GM19467 (cell line): ENCODE measurements at regions not wholly inside any gene's neighbourhood (a gene's known extent, or its start where the extent isn't known, plus 50 kb on each side); places are given as distances from the start of the nearest gene placed in this dataset.

Experiments used
- ATAC-seq: cut with Tn5 transposase; IDR thresholded peaks from one replicate; pipeline ENCODE4 v1.9.1; 2021; ENCODE audit warnings: mild to moderate bottlenecking, moderate library complexity; ENCODE audit not compliant: unreplicated experiment

DNA sequence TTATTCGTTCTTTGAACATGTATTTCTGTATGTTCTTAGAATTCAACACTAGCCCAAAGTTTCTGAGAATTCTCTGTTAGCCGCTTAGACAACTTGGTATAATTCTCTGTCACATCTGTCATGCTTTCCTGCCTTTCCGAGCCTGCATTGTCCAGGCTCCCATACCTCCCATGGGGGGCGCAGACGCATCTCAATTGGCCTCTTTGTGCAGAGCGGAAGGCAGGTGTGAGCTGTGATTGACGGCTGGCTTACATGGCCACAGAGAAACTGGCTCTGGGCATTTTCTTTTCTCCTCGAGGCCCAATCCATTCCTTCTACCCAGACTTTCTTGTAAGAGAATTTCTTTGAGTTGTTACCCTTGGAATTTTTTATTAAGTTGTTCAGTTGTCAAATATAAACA lies 132.7 kb upstream of the SESN3 start:
- ATAC-seq = no peak

DNA sequence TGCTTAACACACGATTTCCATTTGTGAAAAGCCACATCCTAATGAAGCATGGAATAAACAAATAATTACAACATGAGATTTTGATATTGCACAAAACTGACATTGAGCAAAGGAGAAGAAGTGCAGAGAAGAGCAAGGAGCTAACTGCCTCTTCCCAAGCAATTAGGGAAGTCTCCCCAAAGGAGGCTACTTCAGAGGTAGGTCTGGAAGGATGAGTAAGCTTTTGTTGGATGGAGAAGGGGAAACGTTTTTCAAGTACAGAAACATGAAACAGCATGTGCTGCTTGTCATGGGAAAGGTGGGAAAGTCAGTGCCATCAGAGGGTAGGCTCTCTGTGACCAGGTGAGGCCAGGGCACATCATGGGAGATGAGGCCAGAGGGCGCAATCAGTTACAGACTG lies 132.2 kb upstream of the SESN3 start:
- ATAC-seq = no peak

DNA sequence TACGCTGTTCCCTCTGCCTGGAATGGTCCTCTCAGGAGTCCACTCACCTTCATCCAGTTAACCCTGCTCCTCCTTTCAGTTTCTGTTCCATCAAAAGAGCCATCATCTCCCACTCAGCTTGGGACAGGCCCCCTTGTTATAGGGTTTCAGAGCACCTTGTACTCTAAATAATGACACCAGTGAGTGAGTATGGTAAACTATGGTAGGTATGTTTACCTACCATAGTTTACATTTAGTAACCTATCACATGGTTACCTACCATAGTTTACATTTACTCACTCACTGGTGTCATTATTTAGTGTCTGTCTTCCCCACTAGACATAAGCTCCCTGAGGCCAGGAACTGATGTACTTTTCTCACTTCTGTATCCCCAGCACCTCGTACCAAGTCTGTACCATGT lies 130.2 kb upstream of the SESN3 start:
- no peak for ATAC-seq

DNA sequence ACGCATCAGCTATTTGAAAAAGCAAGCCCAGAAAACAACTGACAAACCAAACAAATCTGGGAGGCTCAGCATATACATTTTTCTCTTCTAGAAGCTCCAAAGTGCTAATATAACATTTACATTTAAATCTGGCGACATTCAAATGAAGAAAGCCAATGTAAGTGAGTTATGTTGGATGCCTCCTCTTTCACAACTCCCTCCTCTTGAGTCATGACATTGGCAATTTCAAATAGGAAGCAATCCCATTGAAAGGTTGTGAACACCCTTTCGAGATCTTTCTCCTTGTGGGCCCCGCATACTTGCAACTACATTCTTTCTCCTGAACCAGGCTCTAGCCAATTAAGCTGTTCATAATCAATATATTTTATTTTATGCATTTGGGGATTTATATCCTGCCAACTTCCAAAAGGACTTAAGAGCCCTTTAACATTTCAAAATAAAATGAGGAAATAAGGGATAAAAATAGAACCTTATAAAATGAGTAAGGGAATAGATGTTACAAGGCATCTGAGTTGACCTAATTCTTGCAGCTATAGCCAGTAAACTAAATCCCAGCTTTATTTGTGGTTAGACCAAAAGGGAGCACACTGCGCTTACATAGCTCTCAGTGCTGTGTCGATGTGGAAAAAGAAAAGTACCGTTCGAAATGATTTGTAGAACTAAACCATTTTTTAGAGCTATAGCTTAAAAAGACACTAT lies 129.5 kb upstream of the SESN3 start:
- ATAC-seq = no peak

DNA sequence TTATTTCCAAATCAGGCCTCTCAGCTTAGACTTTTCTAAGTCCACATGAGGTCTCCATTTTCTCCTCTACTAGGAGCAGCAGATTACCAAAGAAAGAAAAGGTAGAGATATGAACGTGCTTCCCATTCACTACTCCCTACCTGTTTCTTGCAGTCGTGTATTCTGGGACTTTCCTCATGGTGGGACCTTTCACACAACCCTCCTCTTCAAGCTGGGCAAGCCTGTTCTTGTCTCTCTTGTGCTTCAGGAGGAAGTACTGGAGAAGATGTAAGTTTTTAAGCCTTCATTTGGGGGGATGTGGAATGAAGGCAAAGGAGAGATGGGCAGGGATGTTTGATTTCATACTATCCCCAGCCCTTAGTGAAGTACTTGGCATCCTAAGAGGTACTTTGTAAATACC lies 128.8 kb upstream of the SESN3 start:
- no peak for ATAC-seq

DNA sequence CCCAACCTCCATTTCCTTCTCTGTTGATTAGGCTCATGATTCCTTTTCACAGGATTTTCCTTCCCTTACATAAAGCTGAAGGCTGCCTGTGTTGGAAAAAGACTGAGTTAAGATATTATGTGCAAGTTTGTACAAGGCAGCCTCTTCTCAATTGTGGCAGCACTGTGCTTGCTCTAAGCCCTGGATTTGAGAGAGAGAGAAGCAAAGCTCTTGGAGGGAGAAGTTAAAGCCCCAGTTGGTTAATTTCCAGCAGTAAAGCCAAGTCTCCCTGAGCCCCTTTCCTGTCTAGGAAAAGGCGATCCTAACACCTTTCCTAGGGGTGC lies 128.3 kb upstream of the SESN3 start:
- ATAC-seq = no peak

DNA sequence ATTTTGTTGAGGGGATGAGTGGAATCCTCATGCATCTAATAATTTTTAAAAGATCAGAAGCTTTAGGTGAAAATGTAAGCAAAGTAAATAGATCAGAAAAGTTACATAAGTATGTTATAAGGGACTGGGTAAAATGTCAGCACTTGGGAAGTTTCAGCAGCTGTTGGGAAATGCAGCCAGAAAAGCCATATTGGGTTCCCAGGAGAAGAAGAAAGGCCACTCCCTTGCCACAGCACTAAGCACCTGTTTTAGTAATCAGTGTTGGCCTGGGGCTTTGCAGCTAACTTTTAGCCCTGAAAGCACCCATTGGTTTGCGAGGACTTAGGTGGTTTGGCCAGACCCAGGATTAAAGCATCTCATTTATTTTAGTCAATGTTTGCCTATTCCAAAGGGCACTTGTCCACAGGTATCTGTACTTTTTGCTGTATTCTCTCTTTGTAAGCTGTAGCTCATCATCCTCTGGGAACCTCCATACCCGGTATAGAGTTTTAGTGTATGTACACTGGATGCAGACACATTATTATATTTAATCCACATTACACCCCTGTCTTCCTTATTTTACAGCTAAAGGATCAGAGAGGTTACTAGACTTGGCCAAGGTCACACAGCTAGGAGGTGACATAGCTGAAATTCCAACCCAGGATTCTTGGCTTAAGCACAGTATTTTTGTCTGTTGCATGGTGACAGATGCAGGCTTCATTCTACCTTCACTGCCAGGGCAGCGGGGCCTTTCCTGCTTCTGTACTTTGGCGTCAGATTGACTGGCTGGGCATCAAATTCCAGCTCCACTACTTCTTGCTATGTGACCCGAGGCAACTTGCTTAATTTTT lies 127.7 kb upstream of the SESN3 start:
- ATAC-seq = no peak

DNA sequence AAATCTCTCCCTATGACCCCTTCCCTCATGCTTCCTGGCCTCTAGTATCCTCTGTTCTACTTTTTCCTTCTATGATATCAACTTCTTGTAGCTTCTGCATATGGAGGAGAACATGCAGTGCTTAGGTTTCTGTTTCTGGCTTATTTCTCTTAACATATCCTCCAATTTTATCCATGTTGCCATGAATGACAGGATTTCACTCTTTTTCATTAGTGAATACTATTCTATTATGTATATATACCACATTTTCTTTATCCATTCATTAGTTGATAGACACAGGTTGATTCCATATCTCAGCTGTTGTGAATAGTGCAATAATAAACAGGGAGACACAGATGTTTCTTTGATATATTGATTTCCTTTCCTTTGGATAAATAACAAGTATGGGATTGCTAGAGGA lies 123.3 kb upstream of the SESN3 start:
- ATAC-seq = no peak

DNA sequence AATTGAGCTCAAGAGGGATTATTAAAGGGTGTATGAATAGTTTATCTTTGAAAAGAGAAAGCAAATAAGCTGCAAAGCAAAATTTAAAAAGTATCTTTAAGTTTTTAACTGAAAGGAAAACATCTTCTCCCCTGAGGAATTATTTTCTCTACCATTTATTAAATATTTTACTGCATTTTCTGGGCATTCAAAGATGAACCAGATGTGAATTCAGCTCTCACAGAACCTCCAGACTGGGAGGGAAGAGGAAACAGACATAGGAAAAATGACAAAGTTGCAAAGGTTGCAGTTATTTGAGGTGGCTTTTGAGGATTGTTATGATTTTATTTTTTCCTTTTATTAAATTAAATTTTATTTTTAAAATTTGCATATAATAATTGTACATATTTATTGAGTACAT lies 122.7 kb upstream of the SESN3 start:
- no peak for ATAC-seq

DNA sequence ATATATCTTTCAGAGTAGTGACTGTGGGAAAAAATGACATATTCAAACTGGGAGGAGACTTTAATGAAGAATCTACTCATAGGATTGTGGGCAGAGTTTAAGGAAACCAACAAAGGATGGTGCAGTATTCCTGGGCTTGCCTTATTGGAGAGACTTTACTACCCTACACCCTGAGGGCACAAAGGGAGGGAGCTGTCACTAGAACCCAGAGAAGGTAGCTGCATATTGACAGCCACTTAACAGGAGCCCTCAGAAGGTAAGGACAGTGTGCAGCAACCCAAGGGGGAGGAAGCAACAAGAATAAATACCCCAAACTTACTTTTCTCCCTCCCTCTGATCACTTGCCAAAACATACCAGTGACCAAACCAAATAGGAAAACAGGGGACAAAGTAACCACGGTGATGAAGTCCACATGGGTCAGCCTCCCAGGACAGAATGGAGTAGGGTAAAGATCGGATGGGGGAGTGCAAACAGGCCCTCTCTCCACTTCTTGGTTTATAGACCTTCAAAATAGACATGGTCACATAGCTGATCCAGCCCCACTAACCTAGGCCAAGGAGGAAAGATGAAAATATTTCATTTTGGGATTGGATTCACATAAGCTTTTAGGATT lies 121.8 kb upstream of the SESN3 start:
- no peak for ATAC-seq

DNA sequence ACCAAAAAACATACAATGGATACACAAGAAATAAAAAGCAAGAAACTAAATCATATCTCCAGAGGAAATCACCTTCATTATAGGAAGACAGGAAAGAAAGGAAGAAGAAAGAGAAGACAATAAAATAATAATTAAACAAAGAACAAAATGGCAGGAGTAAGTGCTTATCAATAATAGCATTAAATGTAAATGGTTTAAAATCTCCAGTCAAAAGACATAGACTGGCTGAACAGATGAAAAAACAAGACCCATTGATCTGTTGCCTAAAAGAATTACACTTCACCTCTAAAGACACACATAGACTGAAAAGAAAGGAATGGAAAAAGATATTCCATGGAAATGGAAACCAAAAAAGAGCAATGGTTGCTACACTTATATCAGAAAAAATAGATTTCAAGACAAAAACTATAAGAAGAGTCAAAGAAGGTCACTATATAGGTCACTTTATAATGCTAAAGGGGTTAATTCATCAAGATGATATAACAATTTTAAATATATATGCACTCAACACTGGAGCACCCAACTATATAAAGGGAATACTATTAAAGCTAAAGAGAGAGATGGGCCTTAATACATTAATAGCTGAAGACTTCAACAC lies 118.4 kb upstream of the SESN3 start:
- no peak for ATAC-seq

DNA sequence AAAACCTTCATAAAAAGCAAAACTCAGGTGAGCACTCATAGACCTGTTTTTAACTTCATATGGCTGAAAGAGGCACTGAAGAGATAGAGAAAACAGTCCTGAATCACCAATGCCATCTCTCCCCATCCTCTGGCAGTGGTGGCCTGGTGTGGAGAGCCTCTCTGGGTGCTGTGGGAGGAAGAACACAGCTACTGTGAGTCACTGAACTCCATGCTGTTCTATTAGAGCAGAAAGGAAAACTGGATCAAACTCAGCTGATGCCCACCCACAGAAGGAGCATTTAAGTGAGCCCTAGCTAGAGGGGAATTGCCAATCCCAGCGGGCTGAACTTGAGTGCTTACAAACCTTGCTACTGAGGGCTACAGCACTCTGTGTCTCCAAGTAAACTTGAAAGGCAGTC lies 115.3 kb upstream of the SESN3 start:
- ATAC-seq = no peak

DNA sequence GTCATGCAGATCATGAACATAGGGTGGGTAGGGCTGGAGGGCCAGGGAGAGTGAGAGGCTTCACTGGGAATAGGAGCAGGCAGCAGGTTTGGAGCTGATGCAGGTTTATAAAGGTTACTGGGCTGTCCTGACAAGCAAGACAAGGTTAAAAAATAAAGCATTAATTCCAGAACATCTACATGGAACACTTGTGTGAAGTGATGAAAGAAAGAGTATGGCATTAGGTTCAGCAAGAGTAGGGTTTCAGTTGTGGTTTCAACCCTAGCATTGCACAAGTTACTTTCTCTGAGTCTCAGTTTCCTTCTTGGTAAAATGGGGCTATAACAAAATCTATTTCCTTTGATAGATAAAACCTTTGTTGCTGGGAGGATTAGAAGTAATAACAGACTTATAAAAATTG lies 114.6 kb upstream of the SESN3 start:
- peak; percentile 70 for ATAC-seq

DNA sequence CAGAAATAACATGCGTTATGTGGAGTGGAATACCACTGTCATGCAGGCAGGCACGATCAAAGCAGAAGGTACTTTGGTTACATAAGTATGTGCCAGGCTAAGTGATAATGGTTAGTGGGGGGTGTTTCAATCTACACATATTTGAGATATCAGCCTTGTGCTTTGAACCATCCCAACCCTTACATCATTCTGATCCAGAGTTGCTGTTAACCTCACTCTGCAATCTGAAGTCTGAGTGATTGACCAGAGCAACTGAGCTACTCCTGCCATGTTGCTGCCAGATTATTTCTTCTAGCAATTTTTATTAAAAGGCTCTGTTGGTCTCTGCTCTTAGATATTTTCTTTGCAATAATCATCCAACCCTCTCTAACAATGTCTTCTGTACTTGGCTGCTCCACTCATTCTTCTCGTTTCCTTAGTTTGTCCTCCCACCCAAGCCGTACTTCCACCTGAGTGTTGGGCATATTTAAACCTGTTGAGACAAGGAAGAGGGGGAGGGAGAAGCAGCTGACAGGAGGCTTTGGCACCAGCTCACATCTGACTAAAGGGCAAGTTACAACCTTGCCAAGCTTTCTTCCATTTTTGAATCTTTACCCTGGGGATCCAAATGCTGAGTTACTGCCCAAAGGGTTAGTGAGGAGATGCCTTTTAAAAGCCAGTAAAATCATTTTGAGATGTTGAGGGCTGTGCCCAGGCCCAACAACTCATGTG lies 114.1 kb upstream of the SESN3 start:
- no peak for ATAC-seq

DNA sequence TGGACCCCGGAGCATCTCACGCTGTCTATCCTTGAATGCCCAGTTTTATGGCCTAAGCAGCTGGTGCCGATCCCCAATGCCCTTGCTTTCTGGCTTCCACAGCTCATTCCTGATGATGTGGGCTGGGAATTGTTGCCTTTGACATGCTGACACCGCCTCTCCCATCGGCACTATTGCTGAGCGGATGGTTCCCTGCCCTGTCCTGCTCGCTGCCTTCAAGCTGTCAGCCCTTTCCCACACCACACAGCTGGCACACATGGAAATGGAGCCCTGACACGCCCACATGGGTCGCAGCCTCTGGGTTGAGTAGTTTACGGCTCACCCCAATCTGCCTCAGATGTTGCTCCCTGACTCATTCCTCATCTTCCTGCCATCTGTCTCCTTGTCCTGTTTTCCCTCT lies 110.2 kb upstream of the SESN3 start:
- no peak for ATAC-seq

DNA sequence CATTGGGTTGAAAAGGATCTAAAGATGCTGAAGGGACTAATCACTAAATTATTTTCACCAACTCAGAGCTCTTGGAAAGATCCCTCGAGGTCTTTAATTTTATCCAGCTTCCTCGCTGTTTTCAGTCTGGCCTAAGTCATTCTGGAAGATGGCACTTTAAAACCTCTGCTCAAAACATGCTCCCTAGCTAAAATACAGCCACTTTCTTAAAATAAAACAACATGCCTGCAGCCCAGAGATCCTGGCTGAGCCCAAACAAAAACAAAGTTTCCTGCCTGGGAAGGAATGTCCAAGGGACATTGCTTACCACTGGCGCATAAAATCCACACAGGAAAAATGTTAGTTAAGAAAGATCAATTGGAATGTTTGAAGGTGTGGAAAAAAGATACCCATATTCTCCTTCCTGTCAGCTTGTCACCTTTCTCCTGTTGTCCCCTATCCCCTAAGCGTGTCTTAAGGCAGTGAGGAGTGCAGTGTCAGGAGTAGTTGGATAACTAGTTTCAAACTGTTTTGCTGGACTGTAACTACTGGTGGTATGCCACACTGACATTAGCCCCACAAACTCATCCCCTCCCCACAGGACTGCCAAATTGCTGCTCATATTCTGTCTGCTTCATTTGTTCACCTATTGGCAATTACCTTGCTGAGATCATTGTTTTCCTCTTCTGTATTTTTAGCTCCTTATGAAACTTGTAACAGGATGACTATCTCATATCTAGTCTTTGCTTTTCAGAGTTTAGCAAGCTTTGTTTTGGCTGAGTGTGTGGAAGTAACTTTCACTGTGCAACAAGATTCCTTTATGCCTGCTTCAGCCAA lies 108.3 kb upstream of the SESN3 start:
- no peak for ATAC-seq

DNA sequence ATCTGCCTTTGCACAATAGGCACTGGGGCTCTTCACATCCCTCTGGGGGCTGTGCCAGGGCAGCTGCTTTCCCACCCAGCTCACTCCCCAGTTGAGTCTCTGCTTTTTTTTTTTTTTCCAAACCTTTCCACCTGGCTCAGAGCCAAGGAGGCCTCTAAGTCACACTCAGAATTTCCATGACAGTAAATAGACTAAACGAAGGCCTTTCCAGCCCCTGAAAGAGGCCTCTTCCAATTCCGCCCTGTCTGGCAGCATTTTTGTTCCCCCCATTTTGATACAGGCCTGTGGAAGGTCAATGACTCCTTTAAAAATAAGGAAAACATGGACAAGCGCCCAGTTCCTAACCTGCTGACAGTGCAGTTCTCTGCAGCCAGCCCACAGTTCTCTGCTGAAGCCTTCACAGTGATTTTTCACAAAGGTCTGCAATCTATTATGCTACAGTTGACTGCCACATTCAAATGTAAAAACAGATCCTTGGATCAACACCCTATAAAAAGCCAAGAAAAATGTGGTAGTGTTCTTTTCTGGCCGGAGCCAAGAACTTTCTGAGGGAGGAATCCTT lies 107.5 kb upstream of the SESN3 start:
- ATAC-seq = no peak

DNA sequence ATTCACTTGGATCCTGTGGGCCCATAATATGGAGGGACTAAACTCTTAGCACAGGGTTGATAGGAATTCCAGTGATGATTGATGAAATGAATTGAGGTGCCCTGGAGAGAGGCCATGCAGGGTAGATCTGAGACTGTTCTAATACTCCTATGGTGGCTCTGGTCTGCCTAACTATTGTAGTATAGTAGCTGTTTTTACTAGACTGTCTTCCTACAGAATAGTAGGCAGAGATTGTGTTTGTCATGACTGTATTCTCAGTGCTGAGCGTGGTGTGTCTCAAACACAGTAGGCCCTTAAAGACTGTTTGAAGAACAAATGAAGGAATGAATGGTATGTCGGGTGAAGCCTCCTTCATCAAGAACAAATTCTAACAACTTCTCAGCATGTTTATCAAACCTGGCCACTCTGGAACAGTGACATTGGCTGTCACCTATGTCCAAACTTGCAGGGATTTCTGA lies 107.0 kb upstream of the SESN3 start:
- peak; percentile 6 for ATAC-seq

DNA sequence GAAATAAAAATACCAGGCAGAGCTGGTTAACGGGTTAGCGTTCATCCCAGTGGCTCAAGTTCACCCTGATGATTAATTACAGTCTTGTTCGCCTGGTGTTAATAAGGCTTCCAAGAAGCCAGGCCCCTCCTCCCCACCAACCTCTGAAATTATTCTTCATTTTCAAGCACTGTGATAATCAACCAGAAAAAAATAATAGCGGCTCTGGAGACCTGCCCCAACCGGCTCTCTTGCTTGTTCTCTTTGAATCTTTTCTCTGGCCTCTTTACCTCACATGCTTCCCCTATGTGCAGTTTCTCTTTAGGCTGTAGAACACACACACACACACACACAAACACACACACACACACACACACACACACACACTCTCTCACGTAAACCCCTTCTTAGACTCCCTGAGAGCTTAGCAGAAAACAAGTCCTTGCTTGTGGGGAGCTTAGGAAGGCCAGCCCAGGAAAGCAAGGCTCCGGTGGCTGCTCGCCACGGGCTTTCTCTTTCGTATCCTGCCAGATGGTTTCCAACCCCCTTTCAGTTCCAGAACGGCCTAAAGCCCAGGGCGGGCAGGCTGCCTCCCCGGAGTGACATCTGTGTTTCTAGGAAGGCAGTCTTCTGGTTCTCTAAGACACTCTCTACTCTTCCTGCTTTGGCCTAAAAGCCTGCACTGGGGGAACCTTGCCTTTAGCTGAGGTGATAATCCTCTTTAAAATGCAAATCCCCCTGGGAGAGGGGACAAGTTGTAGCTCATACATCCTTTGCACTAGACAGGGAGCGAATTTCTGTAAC lies 106.4 kb upstream of the SESN3 start:
- ATAC-seq = peak; percentile 95
